DMS53 treated with DMSO at 0.1 percent for 48 hours (cell line): ENCODE measurements at regions not wholly inside any gene's neighbourhood (a gene's known extent, or its start where the extent isn't known, plus 50 kb on each side); places are given as distances from the start of the nearest gene placed in this dataset.
"Not testable (repeated sequence)": the region's sequence is repeated elsewhere in the genome, so short reads cannot be mapped to it uniquely, and the experiment has no call there.

Experiments
- DNase-seq: peaks from one replicate; lab custom pipeline; 2025; ENCODE audit not compliant: unreplicated experiment; lab: John Stamatoyannopoulos, UW

DNA sequence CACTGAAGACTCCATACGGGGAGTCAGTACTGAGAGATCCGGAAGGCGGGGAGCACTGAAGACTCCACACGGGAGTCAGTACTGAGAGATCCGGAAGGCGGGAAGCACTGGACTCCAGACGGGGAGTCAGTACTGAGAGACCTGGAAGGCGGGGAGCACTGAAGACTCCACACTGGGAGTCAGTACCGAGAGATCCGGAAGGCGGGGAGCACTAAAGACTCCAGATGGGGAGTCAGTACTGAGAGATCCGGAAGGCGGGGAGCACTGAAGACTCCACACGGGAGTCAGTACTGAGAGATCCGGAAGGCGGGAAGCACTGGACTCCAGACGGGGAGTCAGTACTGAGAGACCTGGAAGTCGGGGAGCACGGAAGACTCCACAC is 77.2 kb downstream of the DLL1 start:
- DNase-seq: not testable (repeated sequence)

DNA sequence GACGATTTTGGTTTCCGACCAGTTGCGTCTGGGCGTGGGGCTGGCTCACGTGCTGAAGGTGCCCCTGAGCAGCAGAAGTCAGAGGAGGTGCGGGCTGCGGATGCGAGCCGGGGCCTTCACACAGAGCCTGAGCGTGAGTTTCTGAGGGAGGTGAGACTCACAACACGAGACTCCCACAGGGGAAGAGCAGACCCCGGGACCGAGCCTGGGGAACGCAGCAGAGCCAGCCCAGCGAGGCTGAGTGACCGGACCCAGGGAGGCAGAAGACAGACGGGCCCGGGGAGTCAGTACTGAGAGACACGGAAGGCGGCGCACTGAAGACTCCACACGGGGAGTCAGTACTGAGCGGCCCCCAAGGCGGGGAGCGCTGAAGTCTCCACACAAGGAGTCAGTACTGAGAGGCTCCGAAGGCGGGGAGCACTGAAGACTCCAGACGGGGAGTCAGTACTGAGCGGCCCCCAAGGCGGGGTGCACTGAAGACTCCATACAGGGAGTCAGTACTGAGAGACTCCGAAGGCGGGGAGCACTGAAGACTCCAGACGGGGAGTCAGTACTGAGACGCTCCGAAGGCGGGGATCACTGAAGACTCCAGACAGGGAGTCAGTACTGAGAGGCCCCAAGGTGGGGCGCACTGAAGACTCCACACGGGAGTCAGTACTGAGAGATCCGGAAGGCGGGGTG is 77.8 kb downstream of the DLL1 start:
- DNase-seq: no peak

DNA sequence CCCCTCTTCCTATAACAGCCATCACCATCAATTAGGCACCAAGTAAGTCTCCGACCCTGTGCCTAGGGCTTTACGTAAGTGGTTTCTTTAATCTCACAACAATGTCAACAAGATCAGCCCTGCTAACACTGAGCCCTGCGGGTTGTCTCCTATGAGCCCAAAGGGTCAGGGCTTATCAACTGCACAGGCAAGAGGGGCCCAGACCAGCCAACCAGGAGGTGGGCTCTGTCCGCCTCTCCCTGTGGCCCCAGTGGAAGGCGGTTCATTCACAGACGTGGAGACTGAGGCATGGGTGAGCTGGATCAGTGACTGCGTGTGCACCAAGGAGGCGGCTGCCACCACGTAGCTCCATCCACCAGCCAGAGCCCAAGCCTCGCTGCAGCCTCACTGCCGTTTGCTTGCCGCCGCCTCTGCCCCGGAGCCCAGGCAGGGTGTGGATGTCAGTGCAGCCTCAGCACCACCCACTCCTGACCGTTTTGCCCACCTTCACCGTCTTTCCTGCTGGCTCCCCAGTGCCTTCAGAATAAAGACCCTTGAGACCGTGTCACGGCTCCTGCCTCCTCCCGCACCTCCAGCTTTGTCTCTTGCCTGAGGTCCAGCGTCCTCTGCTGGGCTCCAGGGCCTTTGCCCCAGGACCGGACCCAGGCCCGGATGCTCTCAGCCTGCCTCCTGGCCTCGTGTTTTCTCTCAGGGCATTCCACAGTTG is 78.7 kb downstream of the DLL1 start:
- no peak for DNase-seq

DNA sequence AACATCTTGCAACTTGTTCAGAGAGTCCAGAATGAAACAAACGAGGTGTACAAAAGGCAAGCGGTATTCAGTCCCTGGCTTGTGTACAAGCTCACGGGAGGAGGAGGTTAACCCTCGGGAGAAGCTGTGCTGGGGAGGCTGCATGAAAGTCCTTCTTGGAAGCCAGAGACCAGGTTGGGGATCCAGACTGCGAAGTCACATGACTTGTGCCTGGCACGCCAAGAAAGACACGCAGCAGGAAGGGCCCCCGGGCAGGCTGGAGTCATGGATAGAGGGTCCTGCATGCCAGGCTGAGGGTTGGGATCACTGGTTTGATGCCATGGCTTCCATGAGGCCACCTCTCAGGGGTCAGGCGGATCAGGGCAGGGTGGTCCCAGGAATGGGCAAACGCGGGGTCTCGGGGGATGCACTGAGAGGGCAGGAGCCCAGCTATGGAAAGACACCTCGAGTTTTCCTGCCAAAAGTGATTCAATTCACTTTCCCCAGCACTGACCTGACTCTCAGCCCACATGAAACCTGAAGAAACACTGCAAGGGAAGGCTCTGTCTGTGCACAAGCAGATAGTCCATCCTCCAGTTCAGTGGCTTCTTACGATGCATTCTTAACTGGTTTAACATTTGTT is 79.4 kb downstream of the DLL1 start:
- DNase-seq: no peak

DNA sequence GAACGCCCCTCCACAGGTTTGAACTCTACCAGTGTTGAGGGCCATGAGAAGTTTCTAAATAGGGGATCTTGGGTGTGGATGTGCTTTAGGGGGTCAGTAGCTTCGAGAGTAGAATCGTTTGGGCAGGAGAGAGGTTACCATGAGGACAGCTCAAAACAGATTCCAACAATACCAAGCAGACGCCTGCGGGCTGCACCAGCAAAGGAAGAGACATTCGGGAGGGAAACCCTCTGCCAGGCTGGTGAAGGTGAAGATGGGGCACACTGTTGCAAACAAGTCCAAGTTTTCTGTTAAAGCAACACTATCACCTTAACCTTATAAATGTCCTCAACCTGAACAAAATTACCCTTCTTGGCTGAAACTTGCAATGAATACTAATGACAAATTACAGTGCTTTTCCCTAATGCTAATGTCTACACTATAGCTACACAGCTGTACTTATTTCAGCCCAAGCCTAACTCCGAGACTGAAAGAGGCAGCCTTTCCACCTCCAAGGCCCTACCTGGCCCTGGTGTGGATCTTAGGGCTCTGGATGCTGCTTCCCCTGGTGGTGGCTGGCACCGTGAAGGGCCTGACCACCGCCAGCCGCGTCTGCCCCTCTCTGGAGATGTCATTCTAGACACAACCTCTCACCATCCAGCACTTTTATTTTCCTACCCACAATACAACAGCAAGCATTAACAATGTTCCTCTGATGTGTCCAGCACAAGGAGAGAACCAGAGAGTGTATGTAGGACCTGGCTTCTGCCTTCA is 80.1 kb downstream of the DLL1 start:
- DNase-seq: no peak

DNA sequence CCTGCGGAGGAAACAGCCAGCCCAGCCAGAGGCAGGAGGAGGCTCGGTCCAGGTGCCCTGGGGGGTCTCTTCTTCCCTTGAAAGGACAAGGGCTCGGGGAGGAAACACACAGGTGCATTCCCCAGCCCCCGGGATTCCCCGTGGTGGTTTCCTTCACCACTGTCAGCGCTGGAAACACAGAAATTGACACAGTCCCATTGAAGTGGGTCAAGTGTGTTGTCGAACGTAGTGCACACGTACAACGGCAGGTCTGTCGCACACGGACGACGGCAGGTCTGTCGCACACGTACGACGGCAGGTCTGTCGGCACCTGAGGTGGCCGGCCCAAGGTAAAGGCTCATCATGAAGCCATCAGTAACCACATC is 80.9 kb downstream of the DLL1 start:
- DNase-seq: no peak

DNA sequence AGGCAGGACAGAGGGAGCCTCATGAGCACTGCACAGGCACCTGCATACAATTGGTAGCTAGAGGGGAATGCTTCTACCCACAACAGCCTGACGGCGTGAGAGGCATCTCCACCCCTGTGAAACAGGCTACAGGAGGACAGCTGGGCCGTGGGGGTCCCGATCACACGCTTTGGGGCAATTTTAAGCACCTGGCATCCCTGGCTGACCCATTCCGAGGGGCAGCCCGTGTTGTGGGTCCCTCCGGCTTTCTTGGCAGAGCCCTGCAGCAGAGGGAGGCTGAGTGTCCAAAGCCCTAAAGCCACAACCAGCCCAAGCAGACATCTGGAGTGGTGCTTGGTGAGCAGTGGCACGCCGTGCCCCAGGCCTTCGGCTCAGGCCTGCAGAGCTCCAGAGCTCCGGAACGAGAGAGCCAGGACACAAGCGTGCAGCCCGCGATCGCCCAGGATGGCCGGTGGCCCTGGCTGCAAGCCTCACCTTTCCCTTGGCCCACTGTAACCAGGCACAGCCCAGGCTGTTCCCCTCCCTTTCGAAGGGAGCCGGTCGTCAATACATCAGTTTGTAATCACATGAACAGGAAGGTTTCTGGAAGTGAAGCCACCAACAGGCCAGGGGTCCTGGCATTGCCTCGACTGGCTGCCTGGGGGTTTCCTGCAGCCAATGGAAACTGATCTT is 81.4 kb downstream of the DLL1 start:
- no peak for DNase-seq

DNA sequence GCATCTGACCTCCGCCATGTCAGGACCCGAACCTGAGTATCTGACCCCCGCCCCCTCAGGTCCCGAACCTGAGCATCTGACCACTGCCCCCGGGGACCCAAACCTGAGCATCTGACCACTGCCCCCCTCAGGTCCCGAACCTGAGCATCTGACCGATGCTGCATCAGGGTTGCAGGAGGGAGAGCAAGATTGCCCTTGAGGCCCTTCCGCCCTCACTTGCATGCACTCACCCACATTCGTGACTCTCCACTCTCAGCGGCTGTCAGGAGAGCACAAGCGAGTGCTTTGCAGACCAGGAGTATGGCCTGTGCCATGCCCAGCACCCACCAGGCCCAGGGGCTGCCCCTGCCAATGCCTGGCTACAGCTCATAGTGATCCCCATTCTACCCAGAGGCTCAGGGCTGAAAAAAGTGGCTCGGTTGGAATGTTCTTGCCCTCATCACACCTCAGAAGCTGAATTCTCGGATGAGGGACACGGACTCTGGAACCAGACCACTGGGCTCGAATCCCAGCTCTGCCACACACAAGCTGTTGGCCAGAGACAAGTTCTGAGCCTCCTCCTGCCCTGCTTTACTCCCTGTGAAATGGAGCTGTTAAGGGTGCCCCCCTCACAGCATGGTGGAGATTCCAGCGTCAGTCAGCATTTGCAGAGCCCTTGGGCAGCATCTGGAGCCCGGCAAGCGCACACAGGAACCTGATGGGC is 82.1 kb downstream of the DLL1 start:
- DNase-seq: no peak

DNA sequence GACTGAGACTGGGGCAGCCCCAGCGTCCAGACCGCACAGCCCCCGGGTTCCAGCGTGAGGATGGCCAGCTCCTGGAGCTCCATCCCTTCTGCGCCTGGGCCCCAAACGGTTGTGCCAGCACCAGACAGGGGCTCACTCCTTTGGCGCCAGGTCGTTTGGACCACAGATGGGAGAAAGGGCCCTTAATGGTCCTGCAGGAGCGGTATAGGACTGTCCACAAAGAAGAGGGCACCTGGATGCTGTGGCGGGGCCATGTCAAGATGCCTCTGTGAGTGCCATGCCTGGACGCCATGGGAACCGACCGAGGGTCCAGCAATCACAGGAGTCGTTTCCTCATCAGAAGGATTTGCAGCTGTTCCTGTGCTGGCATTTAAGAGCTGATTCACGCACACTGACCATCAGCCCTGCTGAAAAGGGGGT is 82.7 kb downstream of the DLL1 start:
- no peak for DNase-seq

DNA sequence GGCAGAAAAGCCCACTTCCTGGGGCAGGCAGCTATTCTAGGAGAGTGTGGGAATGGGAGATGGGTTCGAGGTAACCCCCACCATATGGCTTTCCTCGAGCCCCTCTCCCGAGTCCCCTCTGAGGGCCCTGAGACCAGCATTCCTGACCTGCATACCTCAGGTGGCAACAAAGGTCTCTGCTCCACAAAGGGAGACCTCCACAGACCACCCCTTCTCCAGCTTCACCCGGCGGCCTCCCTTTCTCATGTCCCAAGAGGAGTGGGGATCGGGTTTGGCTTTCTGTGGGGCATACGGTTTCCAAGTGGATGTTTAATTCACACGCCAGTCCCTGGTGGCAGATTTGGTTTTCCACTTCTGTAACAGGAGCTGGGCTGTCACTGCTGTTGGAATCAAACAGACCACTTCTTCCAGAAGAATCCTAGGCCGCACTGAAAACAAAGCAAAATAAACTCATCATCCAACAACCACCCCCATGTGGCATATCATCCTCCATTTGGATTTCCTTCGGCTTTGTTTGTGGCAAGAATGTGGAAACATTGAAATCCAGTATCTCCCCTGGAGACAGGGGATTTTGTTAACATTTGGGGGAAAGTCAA is 83.2 kb downstream of the DLL1 start:
- DNase-seq: no peak

DNA sequence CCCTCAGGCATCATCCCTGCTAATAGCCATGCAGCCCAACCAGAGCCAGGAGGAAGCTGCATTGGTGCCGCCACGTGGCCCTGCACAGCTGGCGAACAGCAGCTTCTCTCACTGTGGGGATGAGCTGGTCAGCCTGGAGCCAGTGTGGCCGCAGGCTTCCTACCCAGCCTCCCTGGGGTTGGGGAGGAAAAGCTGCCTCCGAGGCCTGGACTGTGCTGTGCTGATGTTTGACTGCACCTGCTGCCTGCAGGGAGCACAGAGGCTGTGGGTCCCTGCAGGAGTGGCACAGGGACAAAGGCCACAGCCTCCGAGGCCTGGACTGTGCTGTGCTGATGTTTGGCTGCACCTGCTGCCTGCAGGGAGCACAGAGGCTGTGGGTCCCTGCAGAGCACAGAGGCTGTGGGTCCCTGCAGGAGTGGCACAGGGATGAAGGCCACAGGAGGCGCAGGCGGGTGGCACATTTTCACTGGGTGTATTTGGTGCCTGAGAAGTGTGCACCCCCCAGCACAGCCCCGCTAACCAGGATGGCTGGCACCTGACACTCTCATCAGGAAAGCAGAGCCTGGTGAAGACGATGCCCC is 83.9 kb downstream of the DLL1 start:
- no peak for DNase-seq

DNA sequence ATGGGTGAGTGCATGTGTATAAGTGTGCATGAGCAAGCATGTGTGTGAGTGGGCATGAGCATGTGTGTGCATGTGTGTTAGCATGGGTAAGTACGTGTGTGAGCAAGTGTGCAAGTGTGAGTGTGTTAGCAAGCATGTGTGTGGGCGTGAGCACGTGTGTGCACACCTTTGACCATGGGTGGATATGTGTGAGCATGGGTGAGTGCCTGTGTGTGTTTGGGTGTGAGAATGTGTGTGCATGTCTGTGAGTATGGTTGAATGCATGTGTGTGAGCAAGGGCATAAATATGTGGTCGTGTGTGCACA is 84.6 kb downstream of the DLL1 start:
- DNase-seq: no peak

DNA sequence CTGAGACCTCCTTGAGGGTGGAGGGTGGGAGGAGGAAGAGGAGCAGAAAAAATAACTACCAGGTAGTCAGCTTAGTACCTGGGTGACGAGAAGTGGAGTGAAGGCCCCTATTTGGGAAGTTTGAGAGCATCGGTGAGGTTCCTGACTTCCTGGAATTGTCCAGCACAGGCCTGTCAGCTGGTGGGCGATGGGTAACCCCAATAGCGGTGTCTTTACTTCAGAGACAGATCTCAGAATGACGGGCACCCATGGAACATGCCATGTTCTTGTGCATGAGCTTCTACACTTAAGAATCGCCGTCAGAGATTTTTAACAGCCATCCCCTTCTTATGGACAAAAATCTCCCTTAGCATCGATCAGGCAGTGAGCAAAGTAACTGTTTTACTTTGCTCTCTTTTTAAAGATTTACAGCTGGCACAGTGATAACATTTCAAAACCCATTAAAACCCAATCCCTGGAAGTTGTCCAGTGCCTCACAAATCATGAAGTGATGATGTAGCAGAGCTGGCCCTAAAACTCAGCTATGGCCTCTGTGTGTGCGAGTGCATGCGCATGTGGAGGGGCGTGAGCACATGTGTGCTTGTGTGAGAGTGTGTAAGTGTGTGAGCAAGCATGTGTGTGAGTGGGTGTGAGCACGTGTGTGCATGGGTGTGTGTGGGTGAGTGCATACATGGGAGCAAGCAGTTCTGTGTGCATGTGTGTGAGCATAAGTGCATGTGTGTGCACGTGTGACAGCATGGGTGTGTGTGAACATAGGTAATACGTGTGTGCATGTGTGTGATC is 85.2 kb downstream of the DLL1 start:
- no peak for DNase-seq

DNA sequence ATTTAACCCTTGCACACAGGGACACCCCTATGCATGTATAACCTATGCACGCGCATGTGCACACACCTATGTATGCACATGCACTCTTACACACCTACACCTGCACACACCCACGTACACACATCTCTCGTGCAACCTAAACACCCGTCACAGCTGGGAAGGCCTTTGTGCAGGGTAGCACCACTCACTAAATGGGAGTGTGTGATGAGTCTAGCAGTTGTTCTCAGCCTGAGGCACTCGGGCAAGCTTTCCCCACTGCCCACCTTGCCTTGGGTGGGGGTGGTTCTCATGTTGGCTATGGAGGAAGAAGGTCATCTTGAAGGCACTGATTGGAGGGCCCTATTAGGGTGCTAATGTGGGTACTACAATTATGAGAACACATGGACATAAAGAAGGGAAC is 85.8 kb downstream of the DLL1 start:
- no peak for DNase-seq

DNA sequence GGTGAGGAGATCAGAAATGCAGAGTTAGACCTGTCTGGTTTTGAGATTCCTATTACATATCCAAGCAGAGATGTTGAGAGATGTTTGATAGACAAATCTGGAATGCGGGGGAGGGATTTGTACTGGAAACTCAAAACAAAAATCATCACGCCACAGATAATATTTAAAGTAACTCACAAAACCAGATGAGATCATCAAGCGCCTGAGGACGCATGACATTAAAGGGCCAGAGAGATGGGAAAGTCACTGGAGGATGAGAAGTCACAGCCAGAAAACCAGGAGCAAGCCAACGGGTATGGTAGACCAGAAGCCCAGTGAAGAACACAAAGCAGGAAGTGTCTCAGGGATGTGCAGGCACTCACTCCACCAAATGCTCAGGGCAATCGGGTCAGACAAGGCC is 87.7 kb downstream of the DLL1 start:
- DNase-seq: no peak

DNA sequence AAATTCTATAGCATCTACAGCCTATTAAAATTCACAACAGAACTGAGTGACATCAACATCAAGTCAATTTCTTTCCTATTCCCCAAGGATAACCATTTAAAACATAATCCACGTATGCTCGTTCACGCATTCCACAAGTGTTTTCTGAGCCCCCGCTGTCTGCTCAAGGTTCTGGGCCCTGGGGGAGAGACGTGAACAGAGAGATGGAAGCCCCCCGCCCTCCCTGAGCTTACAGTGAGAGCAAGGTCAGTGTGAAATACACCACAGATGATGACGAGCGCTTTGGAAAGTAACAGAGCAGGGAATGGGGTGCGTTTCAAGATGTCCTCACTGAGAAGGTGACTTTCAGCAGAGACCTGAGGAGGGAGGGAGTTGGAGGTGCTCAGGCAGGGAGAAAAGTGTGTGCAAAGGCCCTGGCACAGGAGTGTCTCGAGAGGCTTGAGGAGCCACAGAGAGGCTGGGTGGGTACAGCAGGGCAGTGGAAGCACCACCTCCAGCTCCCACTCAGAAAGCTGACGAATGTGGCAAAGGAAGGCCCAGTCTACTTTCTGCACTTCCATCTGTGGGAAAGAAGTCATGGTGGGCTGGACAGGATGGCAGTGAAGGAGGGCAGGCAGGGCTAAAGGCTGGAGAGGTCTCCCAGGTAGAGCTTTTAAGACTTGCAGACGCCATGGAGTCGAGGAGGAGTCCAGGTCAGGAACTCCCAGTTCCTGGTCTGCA is 88.3 kb downstream of the DLL1 start:
- no peak for DNase-seq

DNA sequence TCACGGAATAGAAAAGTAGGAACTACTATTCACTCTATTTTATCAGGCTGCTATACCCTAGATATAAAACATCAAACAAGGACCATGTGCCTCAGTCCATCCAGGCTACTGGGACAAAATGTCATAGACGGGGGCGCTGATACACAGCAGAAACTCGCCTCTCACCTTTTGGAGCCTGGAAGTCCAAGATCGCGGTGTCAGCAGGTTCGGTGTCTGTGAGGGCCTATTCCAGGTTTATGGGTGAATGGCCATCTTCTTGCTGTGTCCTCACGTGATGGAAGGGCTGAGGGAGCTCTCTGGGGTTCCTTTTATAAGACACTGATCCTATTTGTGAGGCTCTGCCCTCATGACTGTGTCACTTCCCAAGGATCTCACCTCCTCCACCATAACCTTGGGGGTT is 89.5 kb downstream of the DLL1 start:
- no peak for DNase-seq

DNA sequence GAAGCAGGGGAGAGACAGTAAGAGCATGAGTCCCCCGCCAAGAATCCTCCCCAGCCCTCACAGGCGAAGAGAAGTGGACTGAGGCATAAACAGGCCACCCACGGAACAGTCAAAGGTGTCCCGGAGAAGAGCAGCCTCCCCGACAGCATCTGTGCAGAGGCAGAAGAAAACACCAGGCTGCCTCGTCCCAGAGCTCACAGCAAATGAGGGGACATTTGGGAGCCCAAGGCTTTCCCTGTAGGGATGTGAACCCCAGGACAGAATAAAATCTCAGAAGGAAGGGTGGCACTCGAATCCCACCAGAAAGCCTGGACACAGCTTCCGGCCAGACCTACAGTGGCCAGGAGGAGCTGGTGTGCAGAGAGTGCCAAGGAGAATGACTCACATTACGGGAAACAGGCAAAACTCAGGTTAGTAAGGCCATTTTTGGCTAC is 90.4 kb downstream of the DLL1 start:
- no peak for DNase-seq

DNA sequence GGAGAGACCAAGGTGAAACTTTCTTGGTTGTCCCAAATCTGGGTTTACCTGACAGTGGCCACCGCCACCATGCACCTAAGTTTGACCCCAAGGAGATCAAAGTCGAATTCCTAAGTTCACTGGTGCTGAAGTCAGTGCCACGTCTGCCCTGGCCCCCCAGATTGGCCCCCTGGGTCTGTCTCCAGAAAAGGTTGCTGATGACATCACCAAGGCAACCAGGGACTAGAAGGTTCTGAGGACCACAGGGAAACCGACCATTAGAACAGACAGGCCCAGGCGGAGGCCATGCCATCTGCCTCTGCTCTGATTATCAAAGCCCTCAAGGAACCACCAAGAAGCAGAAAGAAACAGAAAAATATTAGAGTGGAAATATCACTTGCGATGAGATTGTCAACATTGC is 91.2 kb downstream of the DLL1 start:
- no peak for DNase-seq
